Thyroid gland (tissue), 4 donors: ENCODE measurements at regions not wholly inside any gene's neighbourhood (a gene's known extent, or its start where the extent isn't known, plus 50 kb on each side); places are given as distances from the start of the nearest gene placed in this dataset.
"Not testable (repeated sequence)": the region's sequence is repeated elsewhere in the genome, so short reads cannot be mapped to it uniquely, and the experiment has no call there.

Source experiments
- DNase-seq, 2 donors: peaks; one replicate each; pipeline ENCODE4 v3.0.0-alpha.2; 2019
- H3K27ac ChIP-seq, 3 donors: fragments of 200-600 bp; sonication (generic); 1 replicate in 2 of 3; 2 replicates in 1 of 3; pipeline ENCODE4 v1.5.1; 2016 to 2019; ENCODE audit warnings: mild to moderate bottlenecking in 1 of 3, moderate library complexity in 1 of 3
- H3K27me3 ChIP-seq: fragments of 200-600 bp; sonication (generic); one replicate; pipeline ENCODE4 v1.5.1; 2019
- H3K36me3 ChIP-seq, 2 donors: fragments of 200-600 bp; sonication (generic); one replicate each; pipeline ENCODE4 v1.5.1; 2016 to 2019
- H3K4me1 ChIP-seq, 2 donors: fragments of 200-600 bp; sonication (generic); one replicate each; pipeline ENCODE4 v1.5.1; 2017 to 2019
- H3K4me3 ChIP-seq, 3 donors: fragments of 200-600 bp; sonication (generic); replicated peaks in 1 of 3; 1 replicate in 2 of 3; 2 replicates in 1 of 3; pipeline ENCODE4 v1.5.1; 2016; ENCODE audit warnings: mild to moderate bottlenecking in 1 of 3
- H3K9me3 ChIP-seq: fragments of 200-600 bp; sonication (generic); one replicate; pipeline ENCODE4 v1.5.1; 2017
- CTCF ChIP-seq, 6 experiments: fragments of 200-600 bp in 3 of 6; fragments of 450-650 bp in 3 of 6; sonication (generic) in 3 of 6; IDR thresholded peaks; one replicate each; pipeline ENCODE4 v1.5.1; 2016 to 2019; ENCODE audit warnings: antibody characterized with exemption in 6 of 6, mild to moderate bottlenecking in 2 of 6, inconsistent platforms in 1 of 6, moderate library complexity in 1 of 6
- POLR2A ChIP-seq, 2 donors: fragments of 450-650 bp; IDR thresholded peaks; one replicate each; pipeline ENCODE4 v1.6.1; 2017; ENCODE audit warnings: antibody characterized with exemption in 2 of 2, mild to moderate bottlenecking in 2 of 2, moderate library complexity in 1 of 2
- WGBS, 2 donors: methylation state at CpG; one replicate each; pipeline ENCODE4 v1.1.5; 2017; 5-methylcytosine and 5-hydroxymethylcytosine counted together
- intact Hi-C: fragments of 100-400 bp; cut with DNase I; formaldehyde crosslinking; loops from one replicate; pipeline ENCODE4 v1.15.1; 2023

GRCh38 chr17:31724026-31724425, 135.0 kb downstream of the COPRS start:
- no peaks in the 10 kb centered on the region for H3K27me3 ChIP-seq
- no peak for DNase-seq
- H3K4me1 ChIP-seq, result peaks cover 0 to 11% of the 10 kb centered on the region in 2 donors
- no peak overlapping the region for H3K4me3 ChIP-seq
- intact Hi-C loops, result no loop called here
- H3K27ac ChIP-seq, result no peak overlapping the region
- no peaks in the 10 kb centered on the region for H3K9me3 ChIP-seq
- WGBS, 2 donors, result 76 to 83% methylated on average over 8 of the region's 8 CpGs
- no peak for TF ChIP-seq CTCF (IDR thresholded peaks at IDR 0.05)
- TF ChIP-seq POLR2A (IDR thresholded peaks at IDR 0.05), result no peak
- no peaks in the 10 kb centered on the region for H3K36me3 ChIP-seq

GRCh38 chr17:31722251-31723056, 136.6 kb downstream of the COPRS start:
- intact Hi-C loops, result no loop called here
- H3K36me3 ChIP-seq, result no peaks in the 10 kb centered on the region
- no peak for DNase-seq
- H3K27ac ChIP-seq, result no peak overlapping the region
- TF ChIP-seq CTCF (IDR thresholded peaks at IDR 0.05), result no peak
- no peak for TF ChIP-seq POLR2A (IDR thresholded peaks at IDR 0.05)
- 73 to 78% methylated on average over 14 of the region's 14 CpGs for WGBS, 2 donors
- peaks cover 0 to 11% of the 10 kb centered on the region in 2 donors for H3K4me1 ChIP-seq
- H3K27me3 ChIP-seq, result no peaks in the 10 kb centered on the region
- no peak overlapping the region for H3K4me3 ChIP-seq
- no peaks in the 10 kb centered on the region for H3K9me3 ChIP-seq

- Histone ChIP-seq H3K4me1 (peaks cover 0 to 11% of the 10 kb centered on the region in 2 donors), H3K36me3 (no peaks in the 10 kb centered on the region), H3K27me3 (no peaks in the 10 kb centered on the region), H3K4me3 (no peak overlapping the region), H3K27ac (no peak overlapping the region), H3K9me3 (no peaks in the 10 kb centered on the region)
- WGBS, 2 donors, result 85 to 87% methylated on average over 8 of the region's 8 CpGs
- DNase-seq, result no peak
- TF ChIP-seq CTCF (IDR thresholded peaks at IDR 0.05) (no peak), POLR2A (IDR thresholded peaks at IDR 0.05) (no peak)
- intact Hi-C loops, result no loop called here
These were observed 137.6 kb downstream of the COPRS start for GRCh38 chr17:31721291-31722025.

GRCh38 chr17:31717251-31717650, 141.8 kb downstream of the COPRS start:
- DNase-seq, H3K4me3 ChIP-seq, H3K27me3 ChIP-seq, H3K36me3 ChIP-seq, intact Hi-C loops, H3K4me1 ChIP-seq, H3K27ac ChIP-seq, H3K9me3 ChIP-seq: not testable (repeated sequence)
- WGBS, 2 donors, result 91 to 97% methylated on average over 6 of the region's 6 CpGs

GRCh38 chr17:31715446-31715845, 143.6 kb downstream of the COPRS start:
- Histone ChIP-seq H3K27me3 (no peaks in the 10 kb centered on the region), H3K9me3 (no peaks in the 10 kb centered on the region), H3K4me3 (no peak overlapping the region), H3K4me1 (no peaks in the 10 kb centered on the region), H3K27ac (no peak overlapping the region), H3K36me3 (no peaks in the 10 kb centered on the region)
- 95 to 98% methylated on average over 5 of the region's 5 CpGs for WGBS, 2 donors
- DNase-seq, result no peak
- intact Hi-C loops, result no loop called here
- TF ChIP-seq POLR2A (IDR thresholded peaks at IDR 0.05) (no peak), CTCF (IDR thresholded peaks at IDR 0.05) (no peak)
